ENCODE measurements at regions not wholly inside any gene's neighbourhood (a gene's known extent, or its start where the extent isn't known, plus 50 kb on each side); places are given as distances from the start of the nearest gene placed in this dataset.

DNA sequence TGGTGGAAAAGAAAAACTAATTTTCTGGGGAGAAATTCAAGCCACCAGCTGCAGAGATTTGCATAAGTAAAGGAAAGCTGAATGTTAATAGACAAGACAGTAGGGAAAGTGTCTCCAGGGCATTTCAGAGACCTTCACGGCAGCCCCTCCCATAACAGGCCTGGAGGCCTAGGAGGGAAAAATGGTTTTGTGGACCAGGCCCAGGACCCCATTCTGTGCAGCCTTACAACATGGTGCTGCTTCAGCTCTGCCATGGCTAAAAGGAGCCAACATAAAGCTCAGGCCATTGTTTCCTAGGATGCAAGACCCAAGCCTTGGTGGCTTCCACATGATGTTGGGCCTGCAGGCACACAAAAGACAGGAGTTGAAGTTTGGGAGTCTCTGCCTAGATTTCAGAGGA lies 697.1 kb downstream of the SOCS6 start:
- Histone ChIP-seq H3K9ac (ENCODE audit: low read depth, low read length) (no peak overlapping the region), H4K20me1 (ENCODE audit: insufficient read depth, low read length) (no peaks in the 10 kb centered on the region), H3K27me3 (ENCODE audit: insufficient read depth, low read length, poor library complexity) (no peaks in the 10 kb centered on the region), H3K27ac (ENCODE audit: low read length) (no peak overlapping the region), H2AFZ (ENCODE audit: low read depth, low read length) (no peak overlapping the region), H3K4me2 (ENCODE audit: insufficient read depth, low read length) (no peak overlapping the region), H3K4me1 (ENCODE audit: insufficient read depth, low read length) (no peaks in the 10 kb centered on the region), H3K36me3 (ENCODE audit: insufficient read depth, low read length) (no peaks in the 10 kb centered on the region), H3K4me3 (ENCODE audit: low read depth in 1 of 2, low read length in 2 of 2) (no peak overlapping the region), H3K79me2 (ENCODE audit: insufficient read depth, low read length) (no peaks in the 10 kb centered on the region), H3K9me3 (ENCODE audit: insufficient read depth, low read length, severe bottlenecking) (peaks cover 2% of the 10 kb centered on the region)
- no peak for ATAC-seq (ENCODE audit: insufficient read depth, low read depth)
- TF ChIP-seq, protein P1, sequence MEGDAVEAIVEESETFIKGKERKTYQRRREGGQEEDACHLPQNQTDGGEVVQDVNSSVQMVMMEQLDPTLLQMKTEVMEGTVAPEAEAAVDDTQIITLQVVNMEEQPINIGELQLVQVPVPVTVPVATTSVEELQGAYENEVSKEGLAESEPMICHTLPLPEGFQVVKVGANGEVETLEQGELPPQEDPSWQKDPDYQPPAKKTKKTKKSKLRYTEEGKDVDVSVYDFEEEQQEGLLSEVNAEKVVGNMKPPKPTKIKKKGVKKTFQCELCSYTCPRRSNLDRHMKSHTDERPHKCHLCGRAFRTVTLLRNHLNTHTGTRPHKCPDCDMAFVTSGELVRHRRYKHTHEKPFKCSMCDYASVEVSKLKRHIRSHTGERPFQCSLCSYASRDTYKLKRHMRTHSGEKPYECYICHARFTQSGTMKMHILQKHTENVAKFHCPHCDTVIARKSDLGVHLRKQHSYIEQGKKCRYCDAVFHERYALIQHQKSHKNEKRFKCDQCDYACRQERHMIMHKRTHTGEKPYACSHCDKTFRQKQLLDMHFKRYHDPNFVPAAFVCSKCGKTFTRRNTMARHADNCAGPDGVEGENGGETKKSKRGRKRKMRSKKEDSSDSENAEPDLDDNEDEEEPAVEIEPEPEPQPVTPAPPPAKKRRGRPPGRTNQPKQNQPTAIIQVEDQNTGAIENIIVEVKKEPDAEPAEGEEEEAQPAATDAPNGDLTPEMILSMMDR (IDR thresholded peaks at IDR 0.05; ENCODE audit: borderline replicate concordance, extremely low read depth, low read length, poor library complexity, severe bottlenecking), result no peak
- TF ChIP-seq EZH2 (IDR thresholded peaks at IDR 0.05; ENCODE audit: borderline replicate concordance, low read depth, low read length, severe bottlenecking), result no peak
- no peak for DNase-seq

DNA sequence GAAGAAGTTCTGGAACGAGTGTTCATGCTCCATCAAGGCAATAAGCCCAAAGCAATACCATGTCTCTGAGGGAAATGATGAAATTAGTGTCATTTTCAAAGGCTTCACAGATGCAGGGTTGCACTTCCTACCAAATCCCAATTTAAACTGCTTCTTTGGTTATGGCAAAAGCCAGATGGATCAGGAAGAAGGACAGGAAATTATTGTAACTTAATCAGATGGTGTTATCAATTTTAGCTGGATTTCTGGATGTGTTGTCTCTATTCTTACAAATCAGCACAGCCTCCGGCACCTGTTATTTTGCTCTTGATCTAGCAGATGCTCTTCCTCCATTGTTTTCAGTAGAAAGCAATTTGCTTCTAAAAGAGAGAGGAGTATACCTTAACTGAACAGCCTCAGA lies 693.4 kb downstream of the SOCS6 start:
- ATAC-seq (ENCODE audit: insufficient read depth, low read depth) (no peak), DNase-seq (no peak)
- no peaks in the 10 kb centered on the region for H3K4me1 ChIP-seq (ENCODE audit: insufficient read depth, low read length)
- no peak overlapping the region for H3K9ac ChIP-seq (ENCODE audit: low read depth, low read length)
- H3K4me2 ChIP-seq (ENCODE audit: insufficient read depth, low read length), result no peak overlapping the region
- no peaks in the 10 kb centered on the region for H3K36me3 ChIP-seq (ENCODE audit: insufficient read depth, low read length)
- no peak for TF ChIP-seq EZH2 (IDR thresholded peaks at IDR 0.05; ENCODE audit: borderline replicate concordance, low read depth, low read length, severe bottlenecking)
- TF ChIP-seq, protein P1 (IDR thresholded peaks at IDR 0.05; ENCODE audit: borderline replicate concordance, extremely low read depth, low read length, poor library complexity, severe bottlenecking), result no peak
- no peaks in the 10 kb centered on the region for H3K79me2 ChIP-seq (ENCODE audit: insufficient read depth, low read length)
- no peak overlapping the region for H3K4me3 ChIP-seq (ENCODE audit: low read depth in 1 of 2, low read length in 2 of 2)
- H3K9me3 ChIP-seq (ENCODE audit: insufficient read depth, low read length, severe bottlenecking), result peaks cover 2% of the 10 kb centered on the region
- H3K27ac ChIP-seq (ENCODE audit: low read length), result no peak overlapping the region
- no peaks in the 10 kb centered on the region for H3K27me3 ChIP-seq (ENCODE audit: insufficient read depth, low read length, poor library complexity)
- H2AFZ ChIP-seq (ENCODE audit: low read depth, low read length), result no peak overlapping the region
- no peaks in the 10 kb centered on the region for H4K20me1 ChIP-seq (ENCODE audit: insufficient read depth, low read length)

DNA sequence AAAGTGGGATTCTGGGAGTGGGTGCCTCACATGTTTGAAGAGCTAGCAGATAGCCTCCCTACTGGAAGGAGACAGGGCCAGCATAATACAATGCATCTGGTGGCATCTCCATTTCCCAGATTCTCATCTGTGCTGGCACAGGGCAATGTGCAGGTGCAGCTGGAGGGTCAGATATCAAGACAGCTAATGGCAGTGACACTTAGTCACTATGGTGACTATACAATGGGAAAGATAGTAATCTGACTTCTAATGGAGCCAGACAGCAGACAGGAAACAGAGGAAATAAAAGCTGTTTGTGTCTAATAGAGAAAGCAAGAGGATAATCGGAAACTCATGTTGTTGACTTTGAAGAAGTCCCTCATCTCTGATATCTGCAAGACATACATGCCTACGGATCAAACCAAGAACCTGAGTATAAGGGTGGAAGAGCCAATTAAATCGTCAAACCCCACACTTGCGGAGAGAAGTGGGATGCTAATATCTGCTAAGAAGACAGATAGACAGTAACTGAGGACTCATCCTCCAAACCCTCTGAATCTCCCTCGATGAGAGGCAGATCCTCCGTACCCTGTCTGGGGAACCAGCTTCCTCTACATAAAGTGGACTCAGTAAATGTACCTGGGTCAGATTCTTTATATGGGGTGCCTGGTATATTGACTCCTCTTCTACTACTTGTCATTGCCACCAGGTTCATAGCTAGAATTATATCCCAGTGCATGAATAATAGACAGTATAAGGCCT lies 692.7 kb downstream of the SOCS6 start:
- H3K4me1 ChIP-seq (ENCODE audit: insufficient read depth, low read length), result no peaks in the 10 kb centered on the region
- H3K79me2 ChIP-seq (ENCODE audit: insufficient read depth, low read length), result no peaks in the 10 kb centered on the region
- no peak overlapping the region for H3K4me2 ChIP-seq (ENCODE audit: insufficient read depth, low read length)
- no peak overlapping the region for H2AFZ ChIP-seq (ENCODE audit: low read depth, low read length)
- TF ChIP-seq, protein P1 (IDR thresholded peaks at IDR 0.05; ENCODE audit: borderline replicate concordance, extremely low read depth, low read length, poor library complexity, severe bottlenecking), result no peak
- no peak for TF ChIP-seq EZH2 (IDR thresholded peaks at IDR 0.05; ENCODE audit: borderline replicate concordance, low read depth, low read length, severe bottlenecking)
- peaks cover 2% of the 10 kb centered on the region for H3K9me3 ChIP-seq (ENCODE audit: insufficient read depth, low read length, severe bottlenecking)
- DNase-seq (no peak), ATAC-seq (ENCODE audit: insufficient read depth, low read depth) (no peak)
- no peaks in the 10 kb centered on the region for H4K20me1 ChIP-seq (ENCODE audit: insufficient read depth, low read length)
- H3K9ac ChIP-seq (ENCODE audit: low read depth, low read length), result no peak overlapping the region
- H3K36me3 ChIP-seq (ENCODE audit: insufficient read depth, low read length), result no peaks in the 10 kb centered on the region
- no peaks in the 10 kb centered on the region for H3K27me3 ChIP-seq (ENCODE audit: insufficient read depth, low read length, poor library complexity)
- H3K27ac ChIP-seq (ENCODE audit: low read length), result no peak overlapping the region
- H3K4me3 ChIP-seq (ENCODE audit: low read depth in 1 of 2, low read length in 2 of 2), result no peak overlapping the region
